ENCODE measurements at regions not wholly inside any gene's neighbourhood (a gene's known extent, or its start where the extent isn't known, plus 50 kb on each side); places are given as distances from the start of the nearest gene placed in this dataset.

DNA sequence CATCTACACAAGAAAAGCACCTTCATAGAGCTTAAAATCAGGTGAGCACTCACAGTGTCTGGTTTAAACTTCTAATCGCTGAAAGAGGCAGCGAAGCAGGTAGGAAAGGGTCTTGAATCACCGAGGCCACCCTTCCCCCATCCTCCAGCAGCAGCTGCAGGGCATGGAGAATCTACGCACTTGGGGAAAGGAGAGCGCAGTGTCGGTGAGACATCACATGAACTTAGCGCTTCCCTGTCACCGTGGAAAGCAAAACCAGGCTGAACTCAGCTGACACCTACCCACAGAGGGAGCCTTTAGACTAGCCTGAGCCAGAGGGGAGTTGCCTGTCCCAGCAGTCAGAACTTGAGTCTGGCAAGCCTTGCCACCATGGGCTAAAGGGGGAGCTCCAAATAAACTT lies 197.2 kb upstream of the ZFP42 start:
- TF ChIP-seq SUZ12 (IDR thresholded peaks at IDR 0.05; ENCODE audit: extremely low read depth, insufficient read depth, insufficient read length) (no peak), ZNF274 (IDR thresholded peaks at IDR 0.05; ENCODE audit: low read depth, low read length) (no peak), YY1 (IDR thresholded peaks at IDR 0.05; ENCODE audit: insufficient read depth, insufficient read length) (no peak)

Measured in NT2/D1 (cell line).